ENCODE measurements at regions not wholly inside any gene's neighbourhood (a gene's known extent, or its start where the extent isn't known, plus 50 kb on each side); places are given as distances from the start of the nearest gene placed in this dataset.

DNA sequence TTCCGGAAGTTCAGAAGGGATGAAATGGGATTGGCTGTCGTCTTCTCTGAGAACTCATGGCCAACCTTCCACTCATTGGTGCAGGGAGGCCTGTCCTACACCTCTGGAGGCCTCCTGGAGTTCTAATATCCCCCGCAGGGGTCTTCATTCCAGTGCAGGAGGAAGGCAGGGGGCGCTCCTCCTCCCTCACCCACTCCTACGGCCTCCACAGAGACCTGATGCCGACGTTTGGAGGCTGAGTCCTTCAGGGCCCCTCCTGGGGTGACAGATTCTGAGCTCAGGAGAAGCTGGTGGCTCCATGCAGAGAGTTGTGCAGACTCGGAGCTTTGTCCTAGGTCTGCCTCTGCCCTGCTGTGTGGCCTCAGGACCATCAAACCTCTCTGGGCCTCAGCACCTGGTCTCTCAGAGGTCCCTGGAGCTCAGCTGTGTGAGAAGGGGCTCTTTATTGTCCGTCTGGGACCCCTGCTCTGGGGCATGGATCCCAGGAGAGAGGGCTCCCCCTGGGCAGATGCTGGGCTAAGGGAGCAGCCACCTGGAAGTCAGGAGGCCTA lies 102.3 kb upstream of the WNT4 start:
- H3K27ac ChIP-seq (ENCODE audit: low read depth), result no peak overlapping the region
- 84% methylated on average over 9 of the region's 9 CpGs for WGBS

GRCh38 chr1:22245726-22246125 lies 102.8 kb upstream of the WNT4 start:
- no peak for DNase-seq (ENCODE audit: extremely low spot score)
- Histone ChIP-seq H3K4me1 (ENCODE audit: insufficient read depth) (no peaks in the 10 kb centered on the region), H3K4me3 (ENCODE audit: low read depth, low read length) (no peak overlapping the region), H3K36me3 (ENCODE audit: insufficient read depth) (no peaks in the 10 kb centered on the region), H3K27ac (ENCODE audit: low read depth) (no peak overlapping the region)
- WGBS, result 67% methylated on average over 8 of the region's 8 CpGs

More for the DNA sequence above, 102.3 kb upstream of the WNT4 start:
- DNase-seq (ENCODE audit: extremely low spot score), result no peak
- H3K4me1 ChIP-seq (ENCODE audit: insufficient read depth), result no peaks in the 10 kb centered on the region
- no peaks in the 10 kb centered on the region for H3K36me3 ChIP-seq (ENCODE audit: insufficient read depth)
- H3K4me3 ChIP-seq (ENCODE audit: low read depth, low read length), result no peak overlapping the region

DNA sequence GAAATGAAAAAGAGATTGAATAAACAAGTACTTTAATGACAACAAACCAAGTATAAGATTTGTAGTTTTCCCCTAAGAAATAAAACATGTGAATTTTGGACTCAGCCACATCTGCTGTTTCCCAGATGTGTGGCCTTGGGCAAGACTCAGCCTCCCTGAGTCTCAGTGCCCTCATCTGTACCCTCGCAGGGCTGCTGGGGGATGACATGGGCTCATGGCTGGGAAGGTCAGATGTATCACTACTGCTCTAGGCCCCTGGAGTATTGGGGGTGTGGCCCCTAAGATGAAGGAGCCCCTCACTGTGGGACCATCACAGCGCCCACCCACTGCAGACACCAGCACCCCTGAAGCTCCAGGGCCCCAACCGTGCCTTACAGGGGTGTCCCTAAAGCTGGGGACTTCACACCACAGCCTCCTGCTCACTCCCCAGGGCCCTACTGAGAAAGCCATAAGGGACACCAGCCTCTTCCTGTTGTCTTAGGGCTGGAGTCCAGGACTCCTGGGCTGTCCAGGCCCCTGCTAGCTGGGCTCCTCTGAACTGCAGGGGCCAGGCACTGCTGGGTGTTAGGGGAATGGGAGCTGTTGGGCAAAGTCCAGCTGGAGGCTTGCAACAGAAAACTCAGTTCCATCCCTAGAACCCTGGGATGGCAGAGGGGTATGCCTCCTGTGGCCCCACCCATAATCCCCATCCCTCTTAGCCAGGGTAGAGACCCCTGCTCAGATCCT lies 104.0 kb upstream of the WNT4 start:
- no peak for DNase-seq (ENCODE audit: extremely low spot score)
- Histone ChIP-seq H3K4me3 (ENCODE audit: low read depth, low read length) (no peak overlapping the region), H3K27ac (ENCODE audit: low read depth) (no peak overlapping the region), H3K4me1 (ENCODE audit: insufficient read depth) (no peaks in the 10 kb centered on the region), H3K36me3 (ENCODE audit: insufficient read depth) (no peaks in the 10 kb centered on the region)
- 88% methylated on average over 3 of the region's 3 CpGs for WGBS

DNA sequence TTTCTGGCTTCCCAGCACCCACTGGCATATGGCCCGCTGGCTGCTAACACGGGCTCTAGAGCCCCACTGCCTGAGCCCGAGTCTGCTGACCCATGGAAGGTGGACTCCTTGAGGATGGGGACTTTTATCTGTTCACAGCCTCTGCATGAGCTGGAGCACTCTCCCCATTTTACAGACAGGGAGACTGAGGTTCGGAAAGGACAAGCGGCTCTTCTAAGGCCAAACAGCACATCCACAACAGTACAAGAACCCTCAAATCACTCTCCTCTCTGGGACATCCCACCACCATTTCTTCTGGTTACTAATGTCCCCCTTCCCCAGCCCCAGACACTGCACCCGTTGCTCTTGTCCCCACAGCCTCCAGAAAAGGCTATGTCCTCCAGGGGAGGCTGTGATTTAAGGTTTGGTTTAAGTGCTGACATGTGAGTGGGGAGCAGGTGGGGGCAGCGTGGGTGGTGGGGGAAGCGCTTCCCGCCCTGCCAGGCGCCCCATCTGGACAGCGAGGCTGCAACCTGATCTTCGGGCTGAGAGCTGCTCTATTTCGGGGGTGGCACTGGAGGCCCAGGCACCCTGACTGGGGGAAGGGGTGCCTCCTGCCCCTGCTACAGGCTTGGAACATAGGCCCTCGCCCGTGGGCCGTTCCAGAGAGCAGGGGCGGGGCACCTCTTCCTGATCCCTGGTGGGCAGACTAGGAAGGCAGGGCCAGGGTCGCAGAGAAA lies 104.8 kb upstream of the WNT4 start:
- Histone ChIP-seq H3K4me3 (ENCODE audit: low read depth, low read length) (no peak overlapping the region), H3K36me3 (ENCODE audit: insufficient read depth) (no peaks in the 10 kb centered on the region), H3K27ac (ENCODE audit: low read depth) (no peak overlapping the region), H3K4me1 (ENCODE audit: insufficient read depth) (no peaks in the 10 kb centered on the region)
- no peak for DNase-seq (ENCODE audit: extremely low spot score)
- 73% methylated on average over 18 of the region's 18 CpGs for WGBS

- H3K4me3 ChIP-seq (ENCODE audit: low read depth, low read length), result no peak overlapping the region
- H3K4me1 ChIP-seq (ENCODE audit: insufficient read depth), result no peaks in the 10 kb centered on the region
- no peaks in the 10 kb centered on the region for H3K36me3 ChIP-seq (ENCODE audit: insufficient read depth)
- no peak overlapping the region for H3K27ac ChIP-seq (ENCODE audit: low read depth)
- DNase-seq (ENCODE audit: extremely low spot score), result no peak
- 83% methylated on average over 8 of the region's 8 CpGs for WGBS
Observed at GRCh38 chr1:22248746-22249145, 105.8 kb upstream of the WNT4 start.

- WGBS, result 91% methylated on average over 11 of the region's 11 CpGs
- Histone ChIP-seq H3K4me1 (ENCODE audit: insufficient read depth) (no peaks in the 10 kb centered on the region), H3K4me3 (ENCODE audit: low read depth, low read length) (no peak overlapping the region), H3K36me3 (ENCODE audit: insufficient read depth) (no peaks in the 10 kb centered on the region), H3K27ac (ENCODE audit: low read depth) (no peak overlapping the region)
- no peak for DNase-seq (ENCODE audit: extremely low spot score)
Observed at GRCh38 chr1:22249928-22250680, 107.2 kb upstream of the WNT4 start.

DNA sequence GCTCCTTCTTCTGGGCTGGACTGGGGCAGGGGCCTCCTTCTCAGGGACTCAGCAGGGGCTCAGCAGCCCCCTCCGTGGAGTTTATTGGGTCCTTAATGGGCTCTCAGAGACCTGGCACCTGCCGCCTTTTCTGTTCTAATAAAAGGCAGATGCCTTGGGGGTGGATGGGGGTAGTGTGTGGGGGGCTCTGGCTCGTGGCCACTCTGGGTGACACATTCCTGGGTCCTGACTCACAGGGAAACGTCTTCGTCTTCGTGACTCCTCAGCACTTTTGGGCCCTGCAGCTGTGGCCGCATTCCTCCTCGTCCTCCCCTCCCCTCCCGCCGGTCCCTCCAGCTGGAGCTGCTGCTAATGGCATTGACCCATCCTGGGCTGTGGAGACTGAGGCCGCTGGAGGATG lies 107.8 kb upstream of the WNT4 start:
- H3K36me3 ChIP-seq (ENCODE audit: insufficient read depth), result no peaks in the 10 kb centered on the region
- WGBS, result 37% methylated on average over 11 of the region's 11 CpGs
- no peak overlapping the region for H3K27ac ChIP-seq (ENCODE audit: low read depth)
- H3K4me1 ChIP-seq (ENCODE audit: insufficient read depth), result no peaks in the 10 kb centered on the region
- no peak overlapping the region for H3K4me3 ChIP-seq (ENCODE audit: low read depth, low read length)
- no peak for DNase-seq (ENCODE audit: extremely low spot score)

DNA sequence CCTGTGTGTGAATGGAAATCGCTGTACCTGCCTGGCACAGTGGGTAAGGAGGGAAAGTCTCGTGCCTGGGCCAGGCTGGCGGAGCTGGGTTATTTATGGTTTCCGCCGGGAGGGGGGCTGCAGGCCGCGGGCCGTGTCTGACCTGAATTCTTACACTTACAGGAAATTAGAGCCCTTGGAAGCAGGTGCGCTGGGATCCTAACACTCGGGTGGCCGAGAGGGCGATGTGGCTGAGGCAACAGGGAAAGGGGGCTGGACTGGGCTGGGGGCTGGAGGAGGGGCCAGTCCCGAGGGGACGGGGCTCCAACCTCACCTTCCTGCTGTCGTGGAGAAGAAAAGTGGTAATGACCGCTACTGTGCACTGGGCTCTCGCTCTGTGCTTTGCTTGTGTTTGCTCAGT lies 109.4 kb upstream of the WNT4 start:
- DNase-seq (ENCODE audit: extremely low spot score), result no peak
- no peaks in the 10 kb centered on the region for H3K36me3 ChIP-seq (ENCODE audit: insufficient read depth)
- H3K4me1 ChIP-seq (ENCODE audit: insufficient read depth), result no peaks in the 10 kb centered on the region
- no peak overlapping the region for H3K27ac ChIP-seq (ENCODE audit: low read depth)
- no peak overlapping the region for H3K4me3 ChIP-seq (ENCODE audit: low read depth, low read length)
- 57% methylated on average over 17 of the region's 17 CpGs for WGBS

DNA sequence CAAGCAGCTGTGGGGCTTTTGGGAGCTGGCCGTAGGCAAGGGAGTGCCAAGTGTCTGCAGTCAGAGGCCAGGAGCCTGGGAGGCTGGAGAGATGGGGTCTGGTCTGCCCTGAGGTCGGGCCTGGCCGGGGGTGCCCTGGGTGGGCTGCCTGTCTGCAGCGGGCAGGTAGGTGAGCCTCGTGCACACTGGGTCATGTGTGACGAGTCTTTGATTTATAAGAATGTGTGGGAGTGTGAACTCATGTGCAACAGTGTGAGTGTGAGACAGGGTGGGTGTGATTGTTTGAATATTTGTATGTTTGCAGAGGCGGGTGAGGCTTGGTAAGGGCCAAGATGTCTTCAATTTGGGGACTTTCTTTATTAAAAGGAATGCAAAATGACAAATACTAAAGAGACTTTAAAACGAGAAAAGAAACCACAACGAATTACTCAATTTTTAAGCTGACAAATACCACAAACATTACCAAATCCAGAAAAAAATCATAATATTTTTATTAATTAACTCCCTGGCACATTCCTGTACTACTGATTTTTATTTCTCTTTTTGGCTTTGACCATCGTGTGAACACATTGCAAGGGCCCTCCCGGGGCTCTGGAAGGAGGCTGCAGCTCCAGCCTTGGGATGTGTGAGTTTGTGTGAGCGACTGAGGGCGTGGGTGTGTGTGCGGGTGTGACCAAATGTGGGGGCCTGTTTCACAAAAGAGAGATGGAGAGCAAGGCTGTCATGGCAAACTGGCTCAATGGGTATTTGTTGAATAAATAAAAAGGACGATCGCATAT lies 110.3 kb upstream of the WNT4 start:
- Histone ChIP-seq H3K27ac (ENCODE audit: low read depth) (no peak overlapping the region), H3K4me1 (ENCODE audit: insufficient read depth) (no peaks in the 10 kb centered on the region), H3K4me3 (ENCODE audit: low read depth, low read length) (no peak overlapping the region), H3K36me3 (ENCODE audit: insufficient read depth) (no peaks in the 10 kb centered on the region)
- DNase-seq (ENCODE audit: extremely low spot score), result no peak
- WGBS, result 69% methylated on average over 16 of the region's 16 CpGs

GRCh38 chr1:22254756-22255155 lies 111.9 kb upstream of the WNT4 start:
- H3K27ac ChIP-seq (ENCODE audit: low read depth), result no peak overlapping the region

GRCh38 chr1:22255341-22256212 lies 112.7 kb upstream of the WNT4 start:
- WGBS, result 68% methylated on average over 11 of the region's 11 CpGs
- H3K4me1 ChIP-seq (ENCODE audit: insufficient read depth), result no peaks in the 10 kb centered on the region

More at GRCh38 chr1:22254756-22255155, 111.9 kb upstream of the WNT4 start:
- 81% methylated on average over 7 of the region's 7 CpGs for WGBS
- Histone ChIP-seq H3K4me1 (ENCODE audit: insufficient read depth) (no peaks in the 10 kb centered on the region), H3K4me3 (ENCODE audit: low read depth, low read length) (no peak overlapping the region), H3K36me3 (ENCODE audit: insufficient read depth) (no peaks in the 10 kb centered on the region)
- DNase-seq (ENCODE audit: extremely low spot score), result no peak

DNA sequence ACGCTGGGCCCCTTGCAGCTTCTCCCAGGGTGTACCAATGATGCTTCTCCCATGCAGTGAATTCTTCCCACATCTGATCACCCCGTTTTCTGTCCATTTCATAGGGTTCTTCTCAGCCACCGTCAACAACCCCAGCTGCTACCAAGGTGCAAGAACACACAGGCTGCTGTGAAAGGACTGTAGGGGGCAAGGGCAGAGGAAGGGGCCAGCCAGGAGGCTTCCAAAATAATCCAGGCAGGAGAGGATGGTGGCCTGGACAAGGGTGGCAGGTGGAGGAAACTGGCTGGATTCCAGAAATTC lies 113.3 kb upstream of the WNT4 start:
- DNase-seq (ENCODE audit: extremely low spot score), result no peak
- no peak overlapping the region for H3K4me3 ChIP-seq (ENCODE audit: low read depth, low read length)
- H3K36me3 ChIP-seq (ENCODE audit: insufficient read depth), result no peaks in the 10 kb centered on the region
- no peaks in the 10 kb centered on the region for H3K4me1 ChIP-seq (ENCODE audit: insufficient read depth)
- no peak overlapping the region for H3K27ac ChIP-seq (ENCODE audit: low read depth)
- WGBS, result 77% methylated on average over 3 of the region's 3 CpGs

More at GRCh38 chr1:22255341-22256212, 112.7 kb upstream of the WNT4 start:
- Histone ChIP-seq H3K27ac (ENCODE audit: low read depth) (no peak overlapping the region), H3K4me3 (ENCODE audit: low read depth, low read length) (no peak overlapping the region), H3K36me3 (ENCODE audit: insufficient read depth) (no peaks in the 10 kb centered on the region)
- no peak for DNase-seq (ENCODE audit: extremely low spot score)
